Ishikawa (cell line): ENCODE measurements at regions not wholly inside any gene's neighbourhood (a gene's known extent, or its start where the extent isn't known, plus 50 kb on each side); places are given as distances from the start of the nearest gene placed in this dataset.

ENCODE experiments used
- CEBPB ChIP-seq: IDR thresholded peaks from 2 replicates; pipeline ENCODE4 v1.6.1; 2012
- CREB1 ChIP-seq: IDR thresholded peaks from 2 replicates; pipeline ENCODE4 v1.6.1; 2012; ENCODE audit warnings: low read depth
- EGR1 ChIP-seq: IDR thresholded peaks from 2 replicates; pipeline ENCODE4 v1.6.1; 2012
- EP300 ChIP-seq: IDR thresholded peaks from 2 replicates; pipeline ENCODE4 v1.6.1; 2012; ENCODE audit warnings: borderline replicate concordance
- FOXM1 ChIP-seq: IDR thresholded peaks from 2 replicates; pipeline ENCODE4 v1.6.1; 2012; ENCODE audit warnings: low read depth, borderline replicate concordance
- NFIC ChIP-seq: IDR thresholded peaks from 2 replicates; pipeline ENCODE4 v1.6.1; 2012
- RAD21 ChIP-seq: IDR thresholded peaks from 2 replicates; pipeline ENCODE4 v1.6.1; 2012; ENCODE audit warnings: low read depth
- TAF1 ChIP-seq: IDR thresholded peaks from 2 replicates; pipeline ENCODE4 v1.6.1; 2012; ENCODE audit warnings: low read depth, mild to moderate bottlenecking
- TCF12 ChIP-seq: IDR thresholded peaks from 2 replicates; pipeline ENCODE4 v1.6.1; 2012; ENCODE audit warnings: low read depth
- TEAD4 ChIP-seq: IDR thresholded peaks from 2 replicates; pipeline ENCODE4 v1.6.1; 2012
- YY1 ChIP-seq: IDR thresholded peaks from 2 replicates; pipeline ENCODE4 v1.6.1; 2012; ENCODE audit warnings: low read depth
- ZBTB7A ChIP-seq: IDR thresholded peaks from 2 replicates; pipeline ENCODE4 v1.6.1; 2012; ENCODE audit warnings: low read depth
- TF ChIP-seq, protein P1 (sequence below): IDR thresholded peaks from 2 replicates; pipeline ENCODE4 v1.6.1; 2012; ENCODE audit warnings: low read depth, mild to moderate bottlenecking
- TF ChIP-seq, protein P2 (sequence below): IDR thresholded peaks from 2 replicates; pipeline ENCODE4 v1.6.1; 2012
- TF ChIP-seq, protein P3 (sequence below): IDR thresholded peaks from 2 replicates; pipeline ENCODE4 v1.6.1; 2012

DNA sequence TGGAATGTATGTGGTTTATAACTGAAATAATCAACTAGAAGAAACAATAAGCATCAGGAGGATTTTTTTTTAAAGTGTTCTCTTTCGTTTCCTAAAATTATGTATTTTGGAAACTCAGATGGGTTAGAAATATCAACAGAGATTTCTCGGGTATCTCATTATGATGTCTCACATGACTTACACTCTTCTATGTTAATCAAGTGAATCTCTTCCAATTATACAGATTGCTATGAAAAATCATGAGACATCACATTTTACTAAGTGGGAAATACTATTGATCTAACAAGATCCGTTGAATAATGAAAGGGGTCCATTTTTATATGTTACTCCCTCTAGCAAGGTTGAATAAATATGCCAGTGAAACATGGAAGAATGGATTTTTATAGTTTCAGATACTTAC lies 54.7 kb upstream of the NRIP1 start:
- no peak for TF ChIP-seq FOXM1
- no peak for TF ChIP-seq TCF12

DNA sequence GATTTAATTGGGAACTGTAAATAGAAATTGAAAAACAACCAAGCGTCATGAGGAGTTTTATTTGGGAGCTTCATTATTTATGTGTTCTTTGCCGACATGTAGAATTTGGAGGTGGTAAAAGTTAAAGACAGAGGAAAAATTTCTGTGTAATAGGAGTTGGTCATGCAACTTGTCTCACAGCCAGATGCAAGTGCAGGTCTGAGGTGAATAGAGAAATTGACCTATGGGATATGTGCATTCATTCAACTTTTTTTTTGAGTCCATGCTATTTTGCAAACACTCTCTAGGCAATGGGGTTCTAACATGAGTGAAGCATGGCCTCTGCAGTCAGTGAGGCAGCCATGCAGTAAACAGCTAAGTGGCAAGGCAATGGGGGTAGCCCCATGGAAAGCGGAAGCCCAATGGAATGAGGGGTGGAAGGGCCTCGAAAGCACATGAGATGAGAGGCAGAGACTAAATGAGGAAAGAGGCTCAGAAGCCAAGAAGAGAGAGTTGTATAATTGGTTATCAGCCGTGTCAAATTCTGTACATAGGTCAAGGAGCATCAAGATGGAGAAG lies 56.4 kb upstream of the NRIP1 start:
- TF ChIP-seq, protein P1, sequence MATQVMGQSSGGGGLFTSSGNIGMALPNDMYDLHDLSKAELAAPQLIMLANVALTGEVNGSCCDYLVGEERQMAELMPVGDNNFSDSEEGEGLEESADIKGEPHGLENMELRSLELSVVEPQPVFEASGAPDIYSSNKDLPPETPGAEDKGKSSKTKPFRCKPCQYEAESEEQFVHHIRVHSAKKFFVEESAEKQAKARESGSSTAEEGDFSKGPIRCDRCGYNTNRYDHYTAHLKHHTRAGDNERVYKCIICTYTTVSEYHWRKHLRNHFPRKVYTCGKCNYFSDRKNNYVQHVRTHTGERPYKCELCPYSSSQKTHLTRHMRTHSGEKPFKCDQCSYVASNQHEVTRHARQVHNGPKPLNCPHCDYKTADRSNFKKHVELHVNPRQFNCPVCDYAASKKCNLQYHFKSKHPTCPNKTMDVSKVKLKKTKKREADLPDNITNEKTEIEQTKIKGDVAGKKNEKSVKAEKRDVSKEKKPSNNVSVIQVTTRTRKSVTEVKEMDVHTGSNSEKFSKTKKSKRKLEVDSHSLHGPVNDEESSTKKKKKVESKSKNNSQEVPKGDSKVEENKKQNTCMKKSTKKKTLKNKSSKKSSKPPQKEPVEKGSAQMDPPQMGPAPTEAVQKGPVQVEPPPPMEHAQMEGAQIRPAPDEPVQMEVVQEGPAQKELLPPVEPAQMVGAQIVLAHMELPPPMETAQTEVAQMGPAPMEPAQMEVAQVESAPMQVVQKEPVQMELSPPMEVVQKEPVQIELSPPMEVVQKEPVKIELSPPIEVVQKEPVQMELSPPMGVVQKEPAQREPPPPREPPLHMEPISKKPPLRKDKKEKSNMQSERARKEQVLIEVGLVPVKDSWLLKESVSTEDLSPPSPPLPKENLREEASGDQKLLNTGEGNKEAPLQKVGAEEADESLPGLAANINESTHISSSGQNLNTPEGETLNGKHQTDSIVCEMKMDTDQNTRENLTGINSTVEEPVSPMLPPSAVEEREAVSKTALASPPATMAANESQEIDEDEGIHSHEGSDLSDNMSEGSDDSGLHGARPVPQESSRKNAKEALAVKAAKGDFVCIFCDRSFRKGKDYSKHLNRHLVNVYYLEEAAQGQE, result no peak
- no peak for TF ChIP-seq TEAD4
- TF ChIP-seq, protein P2, sequence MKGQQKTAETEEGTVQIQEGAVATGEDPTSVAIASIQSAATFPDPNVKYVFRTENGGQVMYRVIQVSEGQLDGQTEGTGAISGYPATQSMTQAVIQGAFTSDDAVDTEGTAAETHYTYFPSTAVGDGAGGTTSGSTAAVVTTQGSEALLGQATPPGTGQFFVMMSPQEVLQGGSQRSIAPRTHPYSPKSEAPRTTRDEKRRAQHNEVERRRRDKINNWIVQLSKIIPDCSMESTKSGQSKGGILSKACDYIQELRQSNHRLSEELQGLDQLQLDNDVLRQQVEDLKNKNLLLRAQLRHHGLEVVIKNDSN, result no peak
- TF ChIP-seq, protein P3, sequence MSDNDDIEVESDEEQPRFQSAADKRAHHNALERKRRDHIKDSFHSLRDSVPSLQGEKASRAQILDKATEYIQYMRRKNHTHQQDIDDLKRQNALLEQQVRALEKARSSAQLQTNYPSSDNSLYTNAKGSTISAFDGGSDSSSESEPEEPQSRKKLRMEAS, result no peak
- TF ChIP-seq RAD21, result no peak
- no peak for TF ChIP-seq ZBTB7A
- no peak for TF ChIP-seq EP300
- TF ChIP-seq CREB1, result no peak
- TF ChIP-seq TCF12, result no peak
- no peak for TF ChIP-seq TAF1
- no peak for TF ChIP-seq EGR1
- no peak for TF ChIP-seq NFIC
- no peak for TF ChIP-seq CEBPB
- TF ChIP-seq FOXM1, result no peak
- TF ChIP-seq YY1, result no peak

DNA sequence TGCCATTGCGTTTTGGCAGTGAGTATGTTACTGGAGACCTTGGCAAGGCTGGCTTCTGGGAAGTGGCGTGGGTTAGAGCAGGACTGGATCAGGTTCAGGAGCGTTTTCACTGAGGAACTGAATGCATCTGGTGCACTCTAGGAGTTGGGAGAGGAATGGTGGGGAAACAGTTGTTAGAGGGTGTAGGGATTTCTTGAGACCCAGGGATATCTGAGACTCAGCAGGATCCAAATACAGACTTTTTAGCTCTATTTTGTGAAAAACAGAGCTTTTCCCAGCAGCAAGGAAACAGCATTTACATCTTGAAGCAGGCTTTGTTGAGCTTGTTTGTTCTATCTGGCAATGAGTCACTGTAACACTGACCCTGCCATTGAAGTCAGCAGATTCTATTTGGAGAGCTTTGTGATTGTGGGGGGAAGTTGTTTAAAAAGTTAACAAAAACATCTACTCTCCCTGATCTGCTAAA lies 56.9 kb upstream of the NRIP1 start:
- TF ChIP-seq, protein P3, result no peak
- no peak for TF ChIP-seq TCF12
- no peak for TF ChIP-seq CREB1
- TF ChIP-seq YY1, result no peak
- TF ChIP-seq RAD21, result no peak
- TF ChIP-seq TAF1, result no peak
- TF ChIP-seq TEAD4, result no peak
- no peak for TF ChIP-seq EP300
- no peak for TF ChIP-seq EGR1
- no peak for TF ChIP-seq NFIC
- TF ChIP-seq ZBTB7A, result no peak
- no peak for TF ChIP-seq CEBPB
- TF ChIP-seq, protein P1, result no peak
- TF ChIP-seq, protein P2, result no peak
- no peak for TF ChIP-seq FOXM1

DNA sequence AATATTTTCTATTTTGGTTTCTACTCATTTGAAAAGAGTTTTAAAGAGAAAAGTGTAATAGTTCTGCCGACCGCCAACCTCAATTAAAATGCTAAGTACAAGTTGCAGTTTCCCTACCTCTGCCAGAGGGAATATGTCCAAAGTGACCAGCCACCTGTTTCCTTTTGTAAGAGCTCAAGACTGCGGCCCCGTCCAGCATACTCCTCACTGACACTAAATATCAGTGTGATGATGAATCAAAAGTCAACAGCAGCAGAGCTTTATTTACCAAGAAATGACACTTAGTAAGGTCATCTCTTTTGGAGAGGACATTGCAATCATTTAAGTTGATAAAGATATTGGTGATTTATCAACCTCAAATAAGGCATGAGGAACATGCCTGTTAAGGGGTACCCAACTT lies 57.4 kb upstream of the NRIP1 start:
- TF ChIP-seq, protein P1, result no peak
- TF ChIP-seq ZBTB7A (no peak), TAF1 (no peak), RAD21 (no peak), CEBPB (no peak), EP300 (no peak), TCF12 (no peak), FOXM1 (no peak), YY1 (no peak), NFIC (no peak), EGR1 (no peak)
- TF ChIP-seq, protein P2, result no peak
- TF ChIP-seq, protein P3, result no peak
